ENCODE measurements at regions not wholly inside any gene's neighbourhood (a gene's known extent, or its start where the extent isn't known, plus 50 kb on each side); places are given as distances from the start of the nearest gene placed in this dataset.

- Histone ChIP-seq H3K36me3 (no peaks in the 10 kb centered on the region), H3K4me3 (no peak overlapping the region), H3K27me3 (replicated peaks; ENCODE audit: insufficient read depth) (no peaks in the 10 kb centered on the region), H3K9me3 (no peaks in the 10 kb centered on the region), H3K27ac (no peak overlapping the region), H3K4me1 (replicated peaks) (no peaks in the 10 kb centered on the region)
- 72% methylated on average over 5 of the region's 5 CpGs for WGBS
- TF ChIP-seq POLR2A (IDR thresholded peaks at IDR 0.05) (no peak), CTCF (IDR thresholded peaks at IDR 0.05) (no peak), POLR2AphosphoS5 (IDR thresholded peaks at IDR 0.05) (no peak)
- intact Hi-C loops (cut with DNase I) = no loop called here
- no peak for DNase-seq (ENCODE audit: low spot score)
Observed at GRCh38 chr5:5716665-5717064, 294.2 kb downstream of the ICE1 start.

- H3K27ac ChIP-seq = no peak overlapping the region
- TF ChIP-seq POLR2A (IDR thresholded peaks at IDR 0.05) = no peak
- no peak for TF ChIP-seq CTCF (IDR thresholded peaks at IDR 0.05)
- no peak for TF ChIP-seq POLR2AphosphoS5 (IDR thresholded peaks at IDR 0.05)
Observed at GRCh38 chr5:5711592-5711991, 289.1 kb downstream of the ICE1 start.

GRCh38 chr5:5711112-5711511, 288.6 kb downstream of the ICE1 start:
- WGBS = 9% methylated on average over 2 of the region's 2 CpGs
- Histone ChIP-seq H3K4me3 (no peak overlapping the region), H3K9me3 (no peaks in the 10 kb centered on the region), H3K36me3 (no peaks in the 10 kb centered on the region), H3K4me1 (replicated peaks) (no peaks in the 10 kb centered on the region), H3K27ac (no peak overlapping the region), H3K27me3 (replicated peaks; ENCODE audit: insufficient read depth) (no peaks in the 10 kb centered on the region)
- no peak for TF ChIP-seq CTCF (IDR thresholded peaks at IDR 0.05)
- DNase-seq (ENCODE audit: low spot score) = no peak
- intact Hi-C loops (cut with DNase I) = no loop called here

More at GRCh38 chr5:5711592-5711991, 289.1 kb downstream of the ICE1 start:
- Histone ChIP-seq H3K36me3 (no peaks in the 10 kb centered on the region), H3K27me3 (replicated peaks; ENCODE audit: insufficient read depth) (no peaks in the 10 kb centered on the region), H3K4me1 (replicated peaks) (no peaks in the 10 kb centered on the region), H3K4me3 (no peak overlapping the region), H3K9me3 (no peaks in the 10 kb centered on the region)
- WGBS = 48% methylated on average over 1 of the region's 1 CpG
- intact Hi-C loops (cut with DNase I) = no loop called here
- DNase-seq (ENCODE audit: low spot score) = no peak

- TF ChIP-seq CTCF (IDR thresholded peaks at IDR 0.05) = no peak
- TF ChIP-seq POLR2A (IDR thresholded peaks at IDR 0.05) = no peak
- TF ChIP-seq POLR2AphosphoS5 (IDR thresholded peaks at IDR 0.05) = no peak
- Histone ChIP-seq H3K27me3 (replicated peaks; ENCODE audit: insufficient read depth) (no peaks in the 10 kb centered on the region), H3K4me3 (no peak overlapping the region), H3K4me1 (replicated peaks) (no peaks in the 10 kb centered on the region), H3K36me3 (no peaks in the 10 kb centered on the region), H3K27ac (no peak overlapping the region), H3K9me3 (no peaks in the 10 kb centered on the region)
- DNase-seq (ENCODE audit: low spot score) = no peak
- WGBS = 54% methylated on average over 8 of the region's 8 CpGs
- intact Hi-C loops (cut with DNase I) = no loop called here
Observed at GRCh38 chr5:5710471-5710870, 288.0 kb downstream of the ICE1 start.

GRCh38 chr5:5708367-5708919, 286.0 kb downstream of the ICE1 start:
- no peak for DNase-seq (ENCODE audit: low spot score)
- Histone ChIP-seq H3K4me3 (no peak overlapping the region), H3K9me3 (no peaks in the 10 kb centered on the region), H3K27me3 (replicated peaks; ENCODE audit: insufficient read depth) (no peaks in the 10 kb centered on the region), H3K4me1 (replicated peaks) (no peaks in the 10 kb centered on the region), H3K27ac (no peak overlapping the region), H3K36me3 (no peaks in the 10 kb centered on the region)
- 88% methylated on average over 7 of the region's 7 CpGs for WGBS
- TF ChIP-seq CTCF (IDR thresholded peaks at IDR 0.05) = no peak
- no peak for TF ChIP-seq POLR2AphosphoS5 (IDR thresholded peaks at IDR 0.05)
- intact Hi-C loops (cut with DNase I) = no loop called here
